CD14-positive monocyte (primary cell): ENCODE measurements at regions not wholly inside any gene's neighbourhood (a gene's known extent, or its start where the extent isn't known, plus 50 kb on each side); places are given as distances from the start of the nearest gene placed in this dataset.

Experiments used
- DNase-seq, 3 donors: peaks; one replicate each; pipeline ENCODE4 v3.0.0-alpha.2; 2011 to 2022
- H2AFZ ChIP-seq: 2 replicates; pipeline ENCODE4 v1.6.0; 2012; ENCODE audit warnings: mild to moderate bottlenecking, low read depth, low read length, inconsistent platforms; ENCODE audit not compliant: insufficient read depth, poor library complexity, severe bottlenecking
- H3K27ac ChIP-seq, 2 donors: 1 replicate in 1 of 2; 2 replicates in 1 of 2; pipeline ENCODE4 v1.5.1; 2012 to 2013; ENCODE audit warnings: low read length in 2 of 2, control low read depth in 1 of 2, inconsistent platforms in 1 of 2, low read depth in 1 of 2, mild to moderate bottlenecking in 1 of 2
- H3K27me3 ChIP-seq, 2 donors: one replicate each; pipeline versions ENCODE4 v1.6.0 to v1.6.1; 2011 to 2013; ENCODE audit warnings: low read length in 2 of 2; ENCODE audit not compliant: control insufficient read depth in 2 of 2, insufficient read depth in 2 of 2
- H3K36me3 ChIP-seq, 2 donors: replicated peaks in 1 of 2; 1 replicate in 1 of 2; 2 replicates in 1 of 2; pipeline versions ENCODE4 v1.5.1 to v1.6.1; 2012 to 2013; ENCODE audit warnings: low read length in 2 of 2, control low read depth in 1 of 2, inconsistent platforms in 1 of 2, mild to moderate bottlenecking in 1 of 2; ENCODE audit not compliant: insufficient read depth in 2 of 2, control insufficient read depth in 1 of 2
- H3K4me1 ChIP-seq, 2 donors: 1 replicate in 1 of 2; 2 replicates in 1 of 2; pipeline versions ENCODE4 v1.5.1 to v1.6.1; 2012 to 2013; ENCODE audit warnings: low read length in 2 of 2, control low read depth in 1 of 2, inconsistent platforms in 1 of 2, mild to moderate bottlenecking in 1 of 2, moderate library complexity in 1 of 2; ENCODE audit not compliant: insufficient read depth in 2 of 2, control insufficient read depth in 1 of 2
- H3K4me2 ChIP-seq: replicated peaks from 2 replicates; pipeline ENCODE3; 2012; ENCODE audit warnings: low read length, moderate library complexity, mild to moderate bottlenecking; ENCODE audit not compliant: poor library complexity, severe bottlenecking; ENCODE audit errors: extremely low read depth
- H3K4me3 ChIP-seq, 3 experiments: fragments of 200-600 bp in 1 of 3; sonication (generic) in 1 of 3; replicated peaks in 1 of 3; 1 replicate in 2 of 3; 2 replicates in 1 of 3; pipeline ENCODE4 v1.5.1; 2011 to 2013; ENCODE audit warnings: low read length in 3 of 3, mild to moderate bottlenecking in 3 of 3, control low read depth in 2 of 3, low read depth in 2 of 3, inconsistent platforms in 1 of 3, moderate library complexity in 1 of 3
- H3K79me2 ChIP-seq: 2 replicates; pipeline ENCODE4 v1.6.0; 2012; ENCODE audit warnings: mild to moderate bottlenecking, control low read depth, inconsistent platforms, low read length, moderate library complexity; ENCODE audit not compliant: insufficient read depth
- H3K9ac ChIP-seq: 2 replicates; pipeline ENCODE4 v1.6.0; 2017; ENCODE audit warnings: low read length, mild to moderate bottlenecking; ENCODE audit not compliant: insufficient read depth, poor library complexity, severe bottlenecking
- H3K9me3 ChIP-seq, 2 donors: replicated peaks in 1 of 2; 1 replicate in 1 of 2; 2 replicates in 1 of 2; pipeline versions ENCODE4 v1.5.1 to v1.6.1; 2012 to 2013; ENCODE audit warnings: low read length in 2 of 2, control low read depth in 1 of 2; ENCODE audit not compliant: control insufficient read depth in 1 of 2, insufficient read depth in 1 of 2
- H4K20me1 ChIP-seq: 2 replicates; pipeline ENCODE4 v1.6.0; 2012; ENCODE audit warnings: mild to moderate bottlenecking, low read length, control low read depth, moderate library complexity; ENCODE audit not compliant: insufficient read depth
- H3K27ac Mint-ChIP-seq, 7 donors: one replicate each; pipeline ENCODE4 v1.8.0; 2020; ENCODE audit warnings: mild to moderate bottlenecking in 7 of 7, mixed read lengths in 7 of 7, moderate library complexity in 6 of 7, inconsistent platforms in 2 of 7
- H3K27me3 Mint-ChIP-seq, 3 donors: one replicate each; pipeline ENCODE4 v1.8.0; 2021 to 2022; ENCODE audit warnings: low read depth in 3 of 3, mild to moderate bottlenecking in 3 of 3, mixed read lengths in 3 of 3, moderate library complexity in 3 of 3, inconsistent platforms in 1 of 3
- H3K36me3 Mint-ChIP-seq, 2 donors: one replicate each; pipeline ENCODE4 v1.8.0; 2020; ENCODE audit warnings: mixed read lengths in 2 of 2, inconsistent platforms in 1 of 2, mild to moderate bottlenecking in 1 of 2
- H3K4me1 Mint-ChIP-seq: one replicate; pipeline ENCODE4 v1.8.0; 2020; ENCODE audit warnings: mild to moderate bottlenecking, mixed read lengths
- H3K4me3 Mint-ChIP-seq, 2 donors: one replicate each; pipeline ENCODE4 v1.8.0; 2020; ENCODE audit warnings: mild to moderate bottlenecking in 2 of 2, mixed read lengths in 2 of 2, moderate library complexity in 1 of 2
- H3K9me3 Mint-ChIP-seq, 7 donors: one replicate each; pipeline ENCODE4 v1.8.0; 2020 to 2022; ENCODE audit warnings: mixed read lengths in 7 of 7, mild to moderate bottlenecking in 6 of 7, moderate library complexity in 6 of 7, inconsistent platforms in 2 of 7
- CTCF ChIP-seq: fragments of 200-600 bp; IDR thresholded peaks from one replicate; pipeline ENCODE4 v1.8.0; 2022; ENCODE audit warnings: antibody characterized with exemption, mild to moderate bottlenecking
- WGBS: methylation state at CpG from one replicate; pipeline ENCODE4 v1.1.5; 2013; ENCODE audit warnings: missing lambda C conversion rate; ENCODE audit not compliant: insufficient coverage; 5-methylcytosine and 5-hydroxymethylcytosine counted together
- intact Hi-C, 2 donors: fragments of 100-400 bp; cut with micrococcal nuclease; formaldehyde crosslinking; loops; one replicate each; pipeline versions ENCODE4 v1.15.0 to v1.15.1; 2023

GRCh38 chr5:39671561-39671961, 246.8 kb upstream of the DAB2 start:
- TF ChIP-seq CTCF = no peak
- Histone ChIP-seq H2AFZ (no peak overlapping the region), H3K9ac (no peak overlapping the region), H3K79me2 (no peaks in the 10 kb centered on the region), H3K36me3 (no peaks in the 10 kb centered on the region), H3K4me3 (no peak overlapping the region), H4K20me1 (no peaks in the 10 kb centered on the region), H3K27me3 (no peaks in the 10 kb centered on the region), H3K4me1 (no peaks in the 10 kb centered on the region), H3K27ac (no peak overlapping the region), H3K9me3 (no peaks in the 10 kb centered on the region), H3K4me2 (no peak overlapping the region)
- Mint-ChIP-seq H3K36me3 (no peaks in the 10 kb centered on the region), H3K9me3 (peaks cover 0 to 7% (median 1%) of the 10 kb centered on the region in 7 donors), H3K27ac (no peak overlapping the region), H3K4me1 (no peaks in the 10 kb centered on the region), H3K27me3 (peaks cover 1 to 5% (median 2%) of the 10 kb centered on the region in 3 donors), H3K4me3 (no peak overlapping the region)
- intact Hi-C loops = no loop called here
- 89% methylated on average over 1 of the region's 1 CpG for WGBS
- DNase-seq = no peak

- no peak for TF ChIP-seq CTCF
- Mint-ChIP-seq H3K4me3 (no peak overlapping the region), H3K9me3 (peaks cover 0 to 7% (median 2%) of the 10 kb centered on the region in 7 donors), H3K27ac (no peak overlapping the region), H3K4me1 (no peaks in the 10 kb centered on the region), H3K36me3 (no peaks in the 10 kb centered on the region), H3K27me3 (peaks cover 1 to 5% (median 2%) of the 10 kb centered on the region in 3 donors)
- Histone ChIP-seq H4K20me1 (no peaks in the 10 kb centered on the region), H2AFZ (no peak overlapping the region), H3K4me2 (no peak overlapping the region), H3K9me3 (no peaks in the 10 kb centered on the region), H3K27me3 (no peaks in the 10 kb centered on the region), H3K4me1 (no peaks in the 10 kb centered on the region), H3K9ac (no peak overlapping the region), H3K79me2 (no peaks in the 10 kb centered on the region), H3K4me3 (no peak overlapping the region), H3K36me3 (no peaks in the 10 kb centered on the region), H3K27ac (no peak overlapping the region)
- intact Hi-C loops = no loop called here
- DNase-seq = no peak
Measured at GRCh38 chr5:39670955-39671354, 246.2 kb upstream of the DAB2 start.
